ENCODE measurements at regions not wholly inside any gene's neighbourhood (a gene's known extent, or its start where the extent isn't known, plus 50 kb on each side); places are given as distances from the start of the nearest gene placed in this dataset.

DNA sequence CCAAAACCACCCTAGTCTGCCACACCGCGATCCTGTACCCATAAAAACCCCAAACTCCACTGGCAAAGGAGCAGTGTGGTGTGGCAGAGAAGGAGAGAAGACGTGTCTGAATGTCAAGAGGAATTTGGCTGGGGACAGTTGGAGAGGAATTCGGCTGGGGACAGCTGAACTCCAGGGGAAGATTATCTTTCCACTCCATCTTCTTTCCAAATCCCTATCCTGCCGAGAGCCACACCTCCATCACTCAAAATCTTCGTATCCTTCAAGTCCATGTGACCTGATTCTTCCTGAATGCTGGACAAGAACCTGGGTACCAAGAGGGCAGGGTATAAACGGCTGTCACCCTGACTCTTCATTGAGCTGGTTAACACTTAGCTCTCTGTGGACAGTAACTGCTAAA lies 448.1 kb downstream of the ARHGEF28 start:
- DNase-seq: no peak

DNA sequence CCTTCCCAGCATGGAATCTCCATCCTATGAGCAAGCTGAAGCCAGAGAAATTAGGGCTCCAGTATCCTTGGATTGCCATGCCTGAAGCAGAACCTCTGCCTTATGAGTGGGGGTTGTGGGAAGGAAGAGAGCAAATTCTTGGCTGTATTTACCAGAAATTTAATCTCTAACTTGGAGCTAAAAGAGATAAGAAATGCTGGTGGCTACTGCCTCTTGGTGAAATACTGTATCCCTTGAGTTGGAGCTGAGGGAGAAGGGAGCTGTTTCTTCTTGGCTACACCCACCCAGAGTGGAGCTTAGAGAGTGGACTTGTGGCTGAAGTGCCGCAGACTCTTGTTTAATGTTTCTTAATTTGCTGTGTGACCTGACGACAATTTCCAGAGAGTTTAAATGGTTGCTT lies 447.3 kb downstream of the ARHGEF28 start:
- DNase-seq: no peak

DNA sequence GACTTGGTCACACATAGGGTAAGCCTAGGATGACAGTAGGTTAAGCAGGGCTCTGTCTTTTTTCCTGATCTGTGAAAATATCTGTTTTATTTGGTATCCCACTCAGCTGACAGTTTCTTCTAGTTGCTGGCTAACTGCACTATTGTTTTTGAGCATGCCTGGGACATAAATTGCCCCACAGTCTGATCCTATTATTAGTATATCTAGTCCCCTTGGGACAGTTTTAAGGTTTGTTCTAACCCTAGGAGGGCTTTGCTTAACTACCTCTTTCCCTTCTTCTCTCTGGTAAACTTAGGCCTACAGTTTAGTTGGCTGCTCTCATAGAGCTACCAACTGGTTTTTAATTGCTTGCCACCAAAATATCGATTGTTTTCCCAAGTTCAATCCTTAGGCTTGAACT lies 446.6 kb downstream of the ARHGEF28 start:
- no peak for DNase-seq

DNA sequence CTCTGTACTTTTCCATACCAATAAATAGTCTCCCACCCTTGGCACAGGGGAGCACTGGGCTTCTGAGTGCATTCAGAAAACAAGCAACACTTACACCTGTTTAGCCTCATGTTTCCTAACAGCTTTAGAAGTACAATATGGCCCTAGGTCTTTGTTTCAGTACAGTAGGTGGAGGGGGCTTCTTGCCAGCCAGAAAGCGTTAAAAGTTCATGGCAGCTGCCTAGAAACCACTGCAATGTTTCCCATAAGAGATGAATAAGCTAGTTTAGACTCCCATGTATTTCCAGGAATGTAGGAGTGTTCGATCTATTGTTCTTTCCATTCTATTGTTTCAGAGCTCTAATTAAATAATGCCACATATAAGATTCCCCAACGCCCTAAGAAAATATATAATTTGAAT lies 444.8 kb downstream of the ARHGEF28 start:
- DNase-seq: no peak

DNA sequence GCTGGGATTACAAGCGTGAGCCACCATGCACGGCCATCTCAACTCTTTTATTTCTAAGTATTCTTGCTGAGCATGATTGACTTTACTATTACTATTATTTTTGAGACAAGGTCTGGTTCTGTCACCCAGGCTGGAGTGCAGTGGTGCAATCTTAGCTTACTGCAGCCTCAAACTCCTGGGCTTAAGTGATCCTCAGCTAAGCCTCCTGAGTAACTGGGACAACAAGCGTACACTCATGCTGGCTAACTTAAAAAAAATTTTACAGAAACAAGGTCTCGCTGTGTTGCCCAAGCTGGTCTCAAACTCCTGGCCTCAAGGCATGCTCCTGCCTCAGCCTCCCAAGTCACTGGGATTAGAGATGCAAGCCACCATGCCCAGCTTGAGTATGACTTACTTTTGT lies 443.7 kb downstream of the ARHGEF28 start:
- DNase-seq: no peak

DNA sequence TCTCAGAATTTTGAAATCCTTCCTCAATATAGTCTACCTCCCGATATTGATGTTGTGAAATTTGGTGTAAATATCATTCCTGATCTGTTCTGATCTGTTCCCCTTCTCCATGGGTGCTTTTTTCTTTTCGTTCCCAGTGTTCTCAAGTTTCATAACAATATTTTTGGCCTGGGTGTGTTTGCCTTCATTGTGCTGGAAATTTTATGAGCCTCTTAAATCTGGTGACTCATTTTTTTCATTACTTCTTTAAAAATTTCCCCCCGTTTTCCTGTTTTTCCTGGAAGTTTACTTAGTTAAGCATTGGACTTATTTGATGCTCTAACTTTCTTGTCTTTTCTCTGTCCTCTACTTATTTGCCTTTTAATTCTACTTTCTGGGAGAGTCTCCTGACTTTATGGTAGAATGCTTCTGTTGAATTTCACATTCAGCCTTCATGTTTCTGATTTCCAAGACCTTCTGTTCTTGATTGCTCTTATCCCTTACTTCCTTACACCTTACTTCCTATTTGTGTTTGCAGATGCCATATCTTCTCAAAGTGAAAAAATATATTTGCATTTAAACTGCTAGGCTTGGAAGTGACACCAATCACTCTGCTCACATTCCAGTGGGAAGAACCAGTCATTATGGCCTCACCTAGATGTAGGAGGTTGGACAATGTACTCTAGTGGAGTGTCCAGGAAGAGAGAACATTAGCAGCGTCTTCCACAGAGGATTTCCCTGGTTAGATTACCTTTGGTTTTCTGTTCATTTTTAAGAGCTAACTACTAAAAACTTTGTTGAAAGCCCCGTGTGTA lies 441.9 kb downstream of the ARHGEF28 start:
- no peak for DNase-seq

DNA sequence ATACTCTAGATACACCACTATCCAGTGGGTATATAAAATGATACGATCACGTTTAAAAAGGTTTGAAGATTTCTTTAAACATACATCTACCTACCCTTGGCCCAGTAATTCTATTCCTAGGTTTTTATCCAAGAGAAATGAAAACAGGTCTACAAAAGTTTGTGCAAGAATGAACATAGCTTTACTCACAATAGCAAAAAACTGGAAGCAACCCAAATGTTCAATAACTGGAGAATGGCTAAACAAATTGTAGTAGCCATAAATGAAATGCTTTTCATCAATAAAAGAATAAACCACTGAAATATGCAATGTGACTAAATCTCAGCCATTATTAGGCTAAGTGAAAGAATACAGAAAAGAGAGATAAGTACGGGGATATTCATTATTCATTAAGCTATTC lies 438.9 kb downstream of the ARHGEF28 start:
- no peak for DNase-seq

DNA sequence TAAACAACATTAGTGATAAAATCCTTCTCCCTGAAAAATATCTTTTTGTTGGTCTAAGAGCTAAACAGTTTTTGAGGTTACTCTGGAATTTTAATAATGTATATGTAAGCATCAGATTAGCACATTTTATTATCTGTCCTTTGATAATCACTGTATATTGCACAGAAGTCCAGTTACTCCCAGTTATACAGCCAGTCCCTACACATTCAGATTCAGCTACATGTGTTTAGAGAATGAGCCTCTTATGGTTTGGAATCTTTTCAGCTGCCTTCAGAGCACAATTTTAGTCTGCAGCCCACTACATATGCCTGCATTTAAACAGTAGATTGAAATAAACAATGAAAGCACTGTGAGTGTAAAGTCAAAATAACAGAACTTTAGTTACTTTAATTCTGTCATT lies 438.2 kb downstream of the ARHGEF28 start:
- no peak for DNase-seq

DNA sequence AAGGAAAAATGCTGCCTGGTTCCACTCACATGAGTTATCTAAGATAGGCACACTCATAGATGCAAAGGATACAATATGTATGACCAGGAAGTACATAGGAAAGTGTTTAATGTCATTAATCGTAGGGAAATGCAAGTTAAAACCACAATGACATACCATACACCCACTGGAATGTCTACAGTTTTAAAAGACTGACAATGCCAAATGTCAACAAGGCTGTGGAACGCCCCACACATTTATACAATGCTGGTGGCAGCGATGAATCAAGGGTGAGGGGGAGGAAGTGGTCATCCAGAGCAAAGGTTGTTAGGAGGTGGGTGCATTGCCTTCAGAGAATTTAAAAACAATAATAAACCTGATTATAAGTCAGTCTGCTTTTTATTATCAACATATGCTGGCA lies 437.8 kb downstream of the ARHGEF28 start:
- no peak for DNase-seq

DNA sequence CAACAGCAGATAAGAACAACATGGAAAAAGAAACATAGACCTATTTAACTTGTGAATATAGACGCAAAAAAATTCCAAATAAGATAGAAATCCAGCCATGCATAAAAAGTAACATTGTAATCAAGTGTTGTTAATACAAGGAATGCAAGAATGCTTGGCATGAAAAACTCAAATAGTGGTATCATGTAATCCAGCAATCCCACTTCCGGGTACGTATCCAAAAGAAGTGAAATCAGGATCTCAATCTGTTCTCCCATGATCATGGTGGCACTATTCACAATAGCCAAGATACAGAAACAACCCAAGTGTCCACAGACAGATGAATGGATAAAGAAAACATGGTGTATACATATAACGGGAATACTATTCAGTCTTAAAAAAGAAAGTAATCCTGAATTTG lies 437.4 kb downstream of the ARHGEF28 start:
- DNase-seq: no peak

DNA sequence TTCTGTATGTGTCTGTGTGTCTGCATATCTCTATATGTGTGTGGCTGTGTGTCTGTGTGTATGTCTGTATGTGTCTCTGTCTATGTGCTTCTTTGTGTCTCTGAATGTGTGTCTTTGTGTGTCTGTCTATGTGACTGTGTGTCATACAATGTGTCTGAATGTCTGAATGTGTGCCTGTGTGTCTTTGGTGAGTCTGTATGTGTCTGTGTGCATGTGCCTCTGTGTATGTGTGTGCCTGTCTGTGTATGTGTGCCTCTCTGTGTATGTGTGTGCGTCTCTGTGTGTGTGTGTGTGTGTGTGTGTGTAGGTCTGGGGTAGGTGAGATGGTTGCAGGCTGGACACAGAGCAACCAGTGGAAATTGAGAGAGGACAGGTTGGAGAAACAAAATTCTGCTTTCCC lies 435.3 kb downstream of the ARHGEF28 start:
- no peak for DNase-seq

DNA sequence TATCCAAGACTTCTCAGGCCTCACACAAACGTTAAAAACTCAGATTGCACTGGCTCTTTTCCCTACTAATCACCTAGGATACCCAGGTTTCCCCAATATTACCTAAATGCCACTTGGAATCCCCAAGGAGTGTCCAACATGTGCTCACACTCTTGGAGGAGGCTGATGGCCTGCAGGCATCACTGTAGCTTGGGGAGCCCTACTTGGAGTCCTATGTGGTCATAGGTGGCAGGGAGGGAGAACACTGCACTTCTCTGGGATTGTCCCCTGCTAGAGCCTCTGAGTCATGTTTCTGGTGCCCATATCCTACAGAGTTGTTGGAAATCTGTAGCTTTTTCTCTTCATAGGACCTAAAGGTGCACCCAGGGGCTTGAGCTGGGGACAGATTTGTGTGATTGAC lies 433.7 kb downstream of the ARHGEF28 start:
- no peak for DNase-seq

DNA sequence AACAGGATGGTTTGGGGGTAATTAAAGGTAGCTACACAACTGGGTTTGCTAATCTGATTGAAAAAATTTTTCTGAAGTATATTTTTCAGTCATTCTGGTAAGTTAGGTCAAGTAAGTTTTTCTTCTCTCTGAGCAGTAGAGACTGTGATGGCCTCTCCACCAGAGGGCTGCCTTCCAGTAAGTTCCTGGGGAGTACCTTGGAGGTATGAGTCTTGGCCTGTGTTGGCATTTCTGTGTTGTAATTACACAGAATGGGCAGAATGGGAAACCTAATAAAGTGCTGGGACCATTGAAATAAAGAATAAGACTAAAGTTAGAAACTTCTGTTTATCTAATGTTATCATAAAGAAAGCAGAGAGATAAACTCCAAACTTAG lies 430.8 kb downstream of the ARHGEF28 start:
- DNase-seq: peak; percentile 14

DNA sequence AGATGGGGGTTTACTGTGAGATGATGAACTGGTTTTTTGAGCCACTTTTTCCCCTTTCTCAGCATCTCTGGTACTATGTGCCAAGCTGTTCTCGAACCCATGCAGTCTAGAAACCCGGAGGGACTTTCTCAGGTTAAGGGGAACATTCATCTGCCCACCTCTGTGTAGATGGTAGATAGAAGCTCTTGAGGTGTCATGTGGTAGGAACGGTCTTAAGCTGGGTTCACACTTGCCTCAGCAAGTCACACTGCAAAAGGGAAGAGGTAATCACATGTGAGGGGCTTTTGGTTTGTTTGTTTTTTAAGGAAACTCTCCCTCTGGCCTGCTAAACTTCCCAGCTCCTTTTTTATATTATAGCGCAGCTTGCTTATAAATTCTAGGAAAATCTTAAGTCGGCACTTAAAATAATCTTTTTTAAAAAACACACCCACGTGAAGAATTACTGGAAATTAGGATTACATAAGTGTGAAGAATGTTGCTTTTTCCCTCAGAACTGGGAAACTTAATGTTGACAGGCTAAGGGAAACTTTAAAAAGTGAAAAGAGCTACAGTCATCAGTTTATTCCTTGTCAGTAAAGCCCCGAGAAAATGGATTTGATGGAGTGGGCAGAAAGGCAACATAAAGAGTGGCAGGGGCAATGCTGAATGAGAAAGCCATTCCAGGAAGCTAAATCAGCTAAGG lies 430.3 kb downstream of the ARHGEF28 start:
- no peak for DNase-seq

DNA sequence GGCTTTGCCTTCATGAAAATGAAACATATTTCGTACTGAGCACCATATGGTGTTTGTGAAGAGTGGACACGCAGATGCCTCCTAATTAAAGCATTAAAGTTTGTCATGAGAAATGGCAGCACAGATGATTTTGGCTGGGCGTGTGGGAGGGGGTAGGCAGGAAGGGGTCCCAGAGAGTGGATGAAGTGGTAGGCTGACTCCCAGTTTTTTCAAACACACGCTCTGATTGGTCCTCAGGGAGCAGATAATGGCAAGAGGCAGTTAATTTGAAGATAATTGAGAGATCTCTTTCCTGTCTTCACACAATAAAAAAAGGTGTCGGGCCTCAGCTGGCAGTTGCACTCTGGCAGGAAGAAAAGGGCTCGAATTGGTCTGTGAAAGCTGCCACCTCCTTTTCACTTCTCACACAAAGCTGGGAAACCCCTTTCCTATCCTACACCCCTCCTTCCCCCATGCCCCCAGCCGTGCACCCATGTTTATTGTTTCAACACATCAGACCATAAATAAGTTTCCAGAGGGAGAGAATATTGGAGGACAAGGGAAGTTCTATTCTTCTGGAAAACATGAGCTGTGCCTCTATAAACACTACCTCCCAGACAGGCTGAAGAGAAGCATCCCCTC lies 429.6 kb downstream of the ARHGEF28 start:
- peak; percentile 99 for DNase-seq

DNA sequence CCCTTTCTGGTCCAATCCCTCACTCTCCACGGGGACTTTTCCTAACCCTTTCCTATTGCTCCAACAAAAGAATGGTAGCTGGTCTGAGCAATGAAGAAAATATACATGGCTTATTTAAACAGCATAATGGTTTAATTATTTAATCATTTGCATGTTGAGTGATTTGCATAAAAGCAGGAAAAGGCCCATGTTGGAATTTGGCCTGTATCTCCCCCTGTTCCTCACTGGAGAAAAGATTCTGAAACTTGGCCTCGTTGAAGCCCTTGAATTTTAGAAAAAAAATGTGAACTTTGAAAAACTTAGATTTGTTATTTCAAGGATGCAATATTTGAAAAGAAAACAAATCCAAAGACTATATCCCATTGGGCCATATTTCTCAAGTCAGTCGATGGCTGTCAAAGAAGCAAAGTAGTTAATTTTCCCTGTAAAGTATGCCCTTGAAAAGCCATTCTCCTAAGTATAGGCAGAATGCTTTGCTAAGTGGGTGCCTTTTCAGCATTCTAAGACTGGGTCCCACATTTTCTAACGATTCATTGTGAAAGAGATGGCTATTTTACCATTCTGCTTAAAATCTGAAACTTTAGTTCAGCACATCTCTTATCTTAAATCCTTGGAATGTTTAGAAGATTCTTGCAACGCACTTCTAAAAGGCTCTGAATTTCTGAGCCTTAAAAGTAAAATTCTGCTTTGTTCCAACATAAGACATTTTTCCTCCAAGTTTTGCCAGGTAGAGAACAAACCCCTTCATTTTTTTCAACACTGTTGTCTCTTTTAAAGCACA lies 428.8 kb downstream of the ARHGEF28 start:
- DNase-seq: no peak

DNA sequence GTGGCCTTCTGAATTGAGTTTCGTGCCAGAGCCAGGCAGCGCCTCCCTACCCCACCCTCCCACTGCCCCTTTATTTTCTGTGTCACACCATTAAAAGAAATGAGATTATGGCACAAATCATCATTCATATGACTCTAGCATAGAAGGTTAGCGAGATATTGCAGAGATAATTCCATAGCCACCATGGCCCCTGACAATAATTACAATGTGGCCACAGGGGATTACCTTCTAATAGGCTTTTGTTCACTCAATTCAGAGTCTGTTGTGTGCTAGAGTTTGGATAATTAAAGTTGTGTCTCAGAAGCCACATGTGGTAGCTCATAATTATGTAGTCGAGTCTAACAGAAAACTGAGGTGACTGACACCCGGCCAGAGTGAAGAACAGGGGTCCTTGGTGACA lies 428.1 kb downstream of the ARHGEF28 start:
- DNase-seq: peak; percentile 50

DNA sequence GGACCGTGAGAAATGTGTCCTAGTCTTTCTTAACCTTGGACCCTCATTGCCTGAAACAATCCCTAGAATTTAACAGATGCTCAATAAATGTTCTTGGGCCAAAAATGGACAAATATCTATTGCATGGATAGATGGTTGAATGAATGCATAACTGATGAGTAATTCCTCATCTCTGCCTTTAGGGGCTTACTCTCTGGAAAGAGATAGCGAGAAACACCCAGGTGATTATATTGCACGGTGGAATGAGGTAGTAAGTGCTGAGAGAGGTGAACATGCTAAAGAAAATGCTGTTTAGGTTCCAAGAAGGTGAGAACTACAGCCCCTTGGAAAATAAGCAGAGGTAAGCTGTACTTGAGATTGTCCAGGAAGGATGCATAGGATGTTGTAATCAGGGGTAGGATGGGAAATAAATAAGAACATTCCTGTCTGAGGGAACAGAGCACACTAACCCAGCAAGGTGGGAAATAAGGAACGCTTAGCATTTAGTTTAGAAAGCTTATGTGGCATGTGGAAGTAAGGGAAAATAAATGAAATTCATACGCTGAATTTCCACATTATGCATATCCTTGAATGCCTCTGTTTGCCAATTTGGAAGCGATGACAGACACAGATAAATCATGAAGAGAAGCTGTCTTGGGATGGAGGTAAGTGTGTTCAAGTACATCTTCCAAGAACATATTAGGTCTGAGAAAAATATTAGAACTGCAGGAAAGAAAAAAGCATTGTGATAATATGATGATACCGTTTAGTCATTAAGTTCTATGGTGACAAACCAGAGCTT lies 426.6 kb downstream of the ARHGEF28 start:
- no peak for DNase-seq

DNA sequence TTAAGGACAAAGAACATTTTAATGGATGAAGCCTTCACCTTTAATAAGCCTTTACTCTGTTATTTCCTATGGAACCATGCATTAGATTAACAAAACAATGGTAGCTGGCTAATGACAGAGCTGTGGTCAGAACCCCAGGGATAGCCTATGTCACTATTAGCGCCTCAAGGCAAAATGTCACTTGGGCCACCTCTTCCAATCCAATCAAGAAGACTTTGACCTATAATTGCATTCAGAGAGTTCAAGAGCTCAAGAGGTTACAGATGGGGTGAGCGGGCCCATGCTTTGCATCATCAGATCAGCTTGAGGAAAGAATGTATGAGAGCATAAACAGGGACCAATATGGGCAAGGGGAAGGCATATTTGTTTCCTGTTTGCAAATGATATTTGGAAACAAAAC lies 425.1 kb downstream of the ARHGEF28 start:
- DNase-seq: no peak

DNA sequence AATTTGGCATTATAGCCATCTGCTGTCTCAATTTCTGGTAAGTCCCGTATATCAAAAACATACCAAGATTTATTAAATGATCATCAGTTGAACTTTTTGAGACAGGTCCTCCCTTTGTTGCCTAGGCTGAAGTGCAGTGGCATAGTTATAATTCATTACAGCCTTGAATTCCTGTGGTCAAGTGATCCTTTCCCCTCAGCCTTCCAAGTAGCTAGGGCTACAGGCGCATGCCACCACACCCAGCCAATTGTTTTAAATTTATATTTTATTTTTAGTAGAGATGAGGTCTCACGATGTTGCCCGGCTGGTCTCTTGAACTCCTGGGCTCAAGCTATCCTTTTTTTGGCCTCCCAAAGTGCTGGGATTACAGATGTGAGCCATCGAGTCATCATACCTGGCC lies 418.9 kb downstream of the ARHGEF28 start:
- no peak for DNase-seq

DNA sequence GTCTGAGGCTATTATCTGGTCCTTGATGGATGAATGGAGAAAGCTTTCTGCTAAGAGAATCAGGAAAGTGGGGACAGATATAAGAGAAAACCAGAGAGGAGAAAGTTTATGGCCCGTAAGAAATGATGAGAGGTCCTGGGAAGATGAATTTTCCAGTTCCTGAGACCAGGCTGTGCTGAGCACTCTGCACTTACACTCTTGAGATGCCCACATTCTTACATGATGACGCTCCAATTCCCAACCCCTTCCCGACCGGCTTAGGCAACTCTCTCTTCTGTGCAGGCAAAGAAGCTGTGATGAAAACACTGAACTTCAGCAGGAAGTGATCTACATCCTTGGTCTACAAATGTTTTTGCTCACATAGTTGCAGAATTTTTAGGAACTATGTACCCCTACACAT lies 417.0 kb downstream of the ARHGEF28 start:
- DNase-seq: no peak

DNA sequence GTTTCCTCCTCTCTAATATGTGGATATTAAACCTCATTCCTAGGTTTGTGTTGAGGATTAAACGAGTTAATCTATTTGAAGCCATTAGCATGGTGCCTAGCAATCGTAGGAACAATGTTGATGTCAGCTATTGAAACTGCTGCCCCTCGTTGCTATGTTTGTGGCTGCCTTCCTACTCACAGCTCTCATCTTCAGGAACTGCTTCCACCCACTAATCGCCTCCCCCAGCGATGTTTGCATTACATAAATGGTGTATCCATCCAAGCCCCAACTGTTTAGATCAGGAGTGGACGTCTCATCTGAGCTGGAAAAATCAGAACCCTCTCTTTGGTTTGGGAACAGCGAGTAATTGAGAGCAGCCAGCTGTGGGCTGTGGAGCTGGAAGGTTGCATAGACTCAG lies 416.6 kb downstream of the ARHGEF28 start:
- no peak for DNase-seq

DNA sequence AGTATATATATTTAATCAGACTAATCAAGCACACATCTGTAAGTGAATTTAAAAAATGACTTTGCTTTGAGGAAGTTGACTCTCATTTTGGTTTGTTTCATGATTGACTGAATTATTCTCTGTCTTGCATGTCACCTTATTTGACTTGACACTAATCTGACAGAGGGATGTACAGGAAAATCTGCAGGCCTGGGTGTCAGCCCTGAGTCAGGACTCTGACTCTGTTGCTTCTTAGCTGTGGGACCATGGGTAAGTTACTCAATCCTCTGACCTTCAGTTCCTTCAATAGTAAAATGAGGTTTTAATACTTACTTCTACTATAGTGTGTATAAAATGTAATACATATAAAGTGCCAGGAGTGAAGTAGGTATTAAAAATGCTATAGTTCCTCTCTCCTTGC lies 415.9 kb downstream of the ARHGEF28 start:
- DNase-seq: no peak
